Smooth muscle cell (in vitro differentiated cells): ENCODE measurements at regions not wholly inside any gene's neighbourhood (a gene's known extent, or its start where the extent isn't known, plus 50 kb on each side); places are given as distances from the start of the nearest gene placed in this dataset.
A peak's percentile ranks its signal among the peaks of the same experiment; 100 is the strongest.

Source experiments
- DNase-seq: peaks from one replicate; lab custom pipeline; 2025; ENCODE audit not compliant: unreplicated experiment; lab: John Stamatoyannopoulos, UW
- H2AFZ ChIP-seq: fragments of 200-600 bp; sonication (generic); 2 replicates; pipeline ENCODE4 v1.6.0; 2016; ENCODE audit warnings: antibody characterized with exemption, low read depth, mild to moderate bottlenecking
- H3F3A ChIP-seq: fragments of 200-600 bp; sonication (generic); 2 replicates; pipeline ENCODE4 v1.6.0; 2017; ENCODE audit warnings: antibody characterized with exemption, low read depth
- H3K27ac ChIP-seq: fragments of 200-600 bp; sonication (generic); 2 replicates; pipeline ENCODE4 v1.5.1; 2016; ENCODE audit warnings: low read depth, mild to moderate bottlenecking
- H3K27me3 ChIP-seq: fragments of 200-600 bp; sonication (generic); 2 replicates; pipeline ENCODE4 v1.6.1; 2016; ENCODE audit warnings: low read depth, mild to moderate bottlenecking
- H3K36me3 ChIP-seq: fragments of 200-600 bp; sonication (generic); 2 replicates; pipeline ENCODE4 v1.5.1; 2016; ENCODE audit warnings: low read depth
- H3K4me1 ChIP-seq: fragments of 200-600 bp; sonication (generic); 2 replicates; pipeline ENCODE4 v1.5.1; 2016; ENCODE audit warnings: low read depth
- H3K4me2 ChIP-seq: fragments of 200-600 bp; sonication (generic); 2 replicates; pipeline ENCODE4 v1.6.0; 2016; ENCODE audit warnings: mild to moderate bottlenecking
- H3K4me3 ChIP-seq: fragments of 200-600 bp; sonication (generic); 2 replicates; pipeline ENCODE4 v1.5.1; 2016; ENCODE audit warnings: mild to moderate bottlenecking
- H3K79me2 ChIP-seq: fragments of 200-600 bp; sonication (generic); 2 replicates; pipeline ENCODE4 v1.6.0; 2016; ENCODE audit warnings: low read depth, mild to moderate bottlenecking
- H3K9ac ChIP-seq: fragments of 200-600 bp; sonication (generic); 2 replicates; pipeline ENCODE4 v1.6.0; 2016; ENCODE audit warnings: low read depth
- H3K9me3 ChIP-seq: fragments of 200-600 bp; sonication (generic); replicated peaks from 2 replicates; pipeline ENCODE4 v1.5.1; 2016; ENCODE audit warnings: low read depth
- H4K20me1 ChIP-seq: fragments of 200-600 bp; sonication (generic); 2 replicates; pipeline ENCODE4 v1.6.0; 2016; ENCODE audit warnings: low read depth
- WGBS: methylation state at CpG from one replicate; pipeline ENCODE4 v1.1.7; 2016; ENCODE audit warnings: low lambda C conversion rate; 5-methylcytosine and 5-hydroxymethylcytosine counted together
- TF ChIP-seq, protein P1 (sequence below): fragments of 200-600 bp; sonication (generic); IDR thresholded peaks from 2 replicates; pipeline ENCODE4 v1.5.1; 2017; ENCODE audit warnings: borderline replicate concordance, mild to moderate bottlenecking, antibody characterized with exemption; ENCODE audit not compliant: insufficient read depth, poor library complexity, severe bottlenecking

DNA sequence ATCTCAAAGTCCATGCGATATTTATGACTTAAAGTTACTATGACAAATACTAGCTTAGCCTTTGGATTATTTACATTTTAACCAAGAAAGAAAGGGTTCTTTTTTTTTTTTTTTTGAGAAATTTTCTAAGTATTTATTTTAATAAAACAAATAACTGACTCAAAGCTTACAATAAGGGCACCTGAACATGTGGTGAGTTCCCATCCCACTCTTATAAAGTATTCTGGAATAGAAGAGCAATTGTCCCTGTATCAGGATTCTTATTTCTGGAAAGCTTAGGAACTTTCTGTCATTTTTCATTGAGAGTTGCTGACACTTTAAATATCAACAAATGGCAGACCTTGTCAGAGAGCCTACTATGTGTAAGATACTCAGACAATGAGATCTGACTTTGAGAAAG lies 686.1 kb upstream of the SOX9 start:
- no peak overlapping the region for H2AFZ ChIP-seq
- H3K4me2 ChIP-seq = no peak overlapping the region
- peaks cover 18% of the 10 kb centered on the region for H3F3A ChIP-seq
- no peaks in the 10 kb centered on the region for H3K27me3 ChIP-seq
- no peak overlapping the region for H3K9ac ChIP-seq
- WGBS = 98% methylated on average over 1 of the region's 1 CpG
- TF ChIP-seq, protein P1, sequence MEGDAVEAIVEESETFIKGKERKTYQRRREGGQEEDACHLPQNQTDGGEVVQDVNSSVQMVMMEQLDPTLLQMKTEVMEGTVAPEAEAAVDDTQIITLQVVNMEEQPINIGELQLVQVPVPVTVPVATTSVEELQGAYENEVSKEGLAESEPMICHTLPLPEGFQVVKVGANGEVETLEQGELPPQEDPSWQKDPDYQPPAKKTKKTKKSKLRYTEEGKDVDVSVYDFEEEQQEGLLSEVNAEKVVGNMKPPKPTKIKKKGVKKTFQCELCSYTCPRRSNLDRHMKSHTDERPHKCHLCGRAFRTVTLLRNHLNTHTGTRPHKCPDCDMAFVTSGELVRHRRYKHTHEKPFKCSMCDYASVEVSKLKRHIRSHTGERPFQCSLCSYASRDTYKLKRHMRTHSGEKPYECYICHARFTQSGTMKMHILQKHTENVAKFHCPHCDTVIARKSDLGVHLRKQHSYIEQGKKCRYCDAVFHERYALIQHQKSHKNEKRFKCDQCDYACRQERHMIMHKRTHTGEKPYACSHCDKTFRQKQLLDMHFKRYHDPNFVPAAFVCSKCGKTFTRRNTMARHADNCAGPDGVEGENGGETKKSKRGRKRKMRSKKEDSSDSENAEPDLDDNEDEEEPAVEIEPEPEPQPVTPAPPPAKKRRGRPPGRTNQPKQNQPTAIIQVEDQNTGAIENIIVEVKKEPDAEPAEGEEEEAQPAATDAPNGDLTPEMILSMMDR = no peak
- H3K9me3 ChIP-seq = no peaks in the 10 kb centered on the region
- H3K4me1 ChIP-seq = peaks cover 13% of the 10 kb centered on the region
- H3K27ac ChIP-seq = no peak overlapping the region
- H3K79me2 ChIP-seq = no peaks in the 10 kb centered on the region
- H3K36me3 ChIP-seq = no peaks in the 10 kb centered on the region
- no peaks in the 10 kb centered on the region for H4K20me1 ChIP-seq
- no peak for DNase-seq
- H3K4me3 ChIP-seq = no peak overlapping the region

DNA sequence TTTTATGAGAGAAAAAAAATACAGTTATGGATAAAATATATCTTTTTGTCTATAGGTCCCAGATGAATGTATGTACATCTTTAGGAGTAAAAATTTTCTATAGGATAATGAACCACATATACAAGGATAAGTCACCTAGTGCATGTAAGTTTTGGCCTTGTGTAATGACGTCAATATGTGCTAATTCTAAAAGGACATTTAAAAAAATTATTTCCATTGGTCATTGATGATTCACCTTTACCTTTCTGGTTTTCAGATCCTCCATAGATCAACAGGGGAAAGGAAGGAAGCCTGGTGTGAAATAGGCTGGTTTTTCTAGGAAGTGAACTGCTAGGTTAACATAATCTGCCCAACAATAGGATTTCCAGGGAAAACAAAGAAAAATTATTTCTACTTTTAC lies 684.3 kb upstream of the SOX9 start:
- peaks cover 16% of the 10 kb centered on the region for H3K4me1 ChIP-seq
- H3K36me3 ChIP-seq = no peaks in the 10 kb centered on the region
- H3K79me2 ChIP-seq = no peaks in the 10 kb centered on the region
- 91% methylated on average over 1 of the region's 1 CpG for WGBS
- H3F3A ChIP-seq = peaks cover 24% of the 10 kb centered on the region
- no peaks in the 10 kb centered on the region for H3K9me3 ChIP-seq
- TF ChIP-seq, protein P1 = no peak
- no peak overlapping the region for H2AFZ ChIP-seq
- no peak for DNase-seq
- H3K27ac ChIP-seq = peak overlapping the region; percentile 99
- H3K4me2 ChIP-seq = no peak overlapping the region
- no peaks in the 10 kb centered on the region for H3K27me3 ChIP-seq
- no peak overlapping the region for H3K9ac ChIP-seq
- H4K20me1 ChIP-seq = no peaks in the 10 kb centered on the region
- H3K4me3 ChIP-seq = no peak overlapping the region

DNA sequence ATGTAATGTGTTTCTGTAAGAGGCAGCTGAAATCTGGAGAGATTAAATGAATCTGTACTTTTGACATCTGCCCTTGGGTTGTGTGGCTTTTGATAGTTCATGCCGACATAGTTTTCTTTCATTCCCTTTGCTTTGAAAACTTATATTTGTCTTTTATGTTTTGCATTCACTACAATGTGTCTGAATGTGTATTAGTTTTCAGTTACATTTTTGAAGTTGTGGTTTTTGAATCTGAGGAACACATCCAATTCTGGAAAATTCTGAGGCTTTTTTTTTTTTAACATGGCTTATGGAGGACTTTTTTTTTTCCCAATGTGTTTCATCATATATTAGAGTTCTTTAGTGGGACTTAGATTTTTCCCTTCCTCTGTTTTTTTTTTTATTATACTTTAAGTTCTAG lies 683.7 kb upstream of the SOX9 start:
- DNase-seq = no peak
- TF ChIP-seq, protein P1 = no peak
- peak overlapping the region; percentile 99 for H3K27ac ChIP-seq
- peaks cover 16% of the 10 kb centered on the region for H3K4me1 ChIP-seq
- peaks cover 24% of the 10 kb centered on the region for H3F3A ChIP-seq
- no peaks in the 10 kb centered on the region for H3K27me3 ChIP-seq
- H3K4me2 ChIP-seq = peak overlapping the region; percentile 19
- no peaks in the 10 kb centered on the region for H3K79me2 ChIP-seq
- no peaks in the 10 kb centered on the region for H4K20me1 ChIP-seq
- H3K4me3 ChIP-seq = no peak overlapping the region
- 29% methylated on average over 1 of the region's 1 CpG for WGBS
- H3K9ac ChIP-seq = no peak overlapping the region
- H3K9me3 ChIP-seq = no peaks in the 10 kb centered on the region
- H3K36me3 ChIP-seq = no peaks in the 10 kb centered on the region
- H2AFZ ChIP-seq = no peak overlapping the region

DNA sequence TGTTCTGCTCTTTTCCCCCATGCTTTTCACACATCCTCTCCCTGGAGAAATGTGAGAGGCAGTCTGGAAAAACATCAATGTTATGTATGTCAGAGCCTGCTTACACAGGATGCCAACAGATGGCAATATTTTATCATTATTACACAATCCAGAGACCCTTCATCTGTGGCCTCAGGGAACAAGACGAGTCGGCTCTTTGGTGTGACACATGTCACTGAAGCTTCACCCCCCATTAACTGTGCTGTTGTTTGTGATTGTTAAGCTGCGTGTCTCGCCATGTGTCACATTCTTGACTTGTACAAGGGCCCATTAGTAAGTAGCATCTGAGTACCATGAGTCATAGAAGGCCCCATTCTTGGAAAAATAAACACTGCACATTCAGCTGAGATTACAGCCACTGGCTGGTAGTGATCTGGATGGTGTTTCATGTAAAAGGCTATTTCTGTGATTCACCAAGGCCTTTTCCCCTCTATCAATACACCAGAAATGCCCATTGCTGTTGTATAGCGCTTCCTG lies 682.1 kb upstream of the SOX9 start:
- Histone ChIP-seq H3K9ac (peak overlapping the region; percentile 80), H3F3A (peaks cover 24% of the 10 kb centered on the region), H3K36me3 (no peaks in the 10 kb centered on the region), H3K9me3 (no peaks in the 10 kb centered on the region), H4K20me1 (no peaks in the 10 kb centered on the region), H2AFZ (no peak overlapping the region), H3K4me1 (peaks cover 16% of the 10 kb centered on the region), H3K79me2 (no peaks in the 10 kb centered on the region), H3K27me3 (no peaks in the 10 kb centered on the region), H3K4me3 (no peak overlapping the region), H3K4me2 (peak overlapping the region; percentile 55), H3K27ac (peak overlapping the region; percentile 99)
- no peak for DNase-seq
- WGBS = 1% methylated on average over 5 of the region's 5 CpGs
- TF ChIP-seq, protein P1 = no peak
